GM23338 (cell line): ENCODE measurements at regions not wholly inside any gene's neighbourhood (a gene's known extent, or its start where the extent isn't known, plus 50 kb on each side); places are given as distances from the start of the nearest gene placed in this dataset.

Source experiments
- ATAC-seq: fragments of 200-7000 bp; cut with Tn5 transposase; 3 replicates; pipeline ENCODE4 v1.9.1; 2020
- DNase-seq: peaks from one replicate; pipeline ENCODE4 v3.0.0-alpha.2; 2015; ENCODE audit warnings: low spot score
- H2AFZ ChIP-seq: fragments of 200-600 bp; sonication (generic); 2 replicates; pipeline ENCODE4 v1.8.0; 2016; ENCODE audit warnings: antibody characterized with exemption, mild to moderate bottlenecking, moderate library complexity
- H3F3A ChIP-seq: fragments of 200-600 bp; sonication (generic); replicated peaks from 2 replicates; pipeline ENCODE4 v1.8.0; 2017; ENCODE audit warnings: antibody characterized with exemption, mixed run types, low read depth
- H3K27ac ChIP-seq: fragments of 200-600 bp; sonication (generic); 2 replicates; pipeline ENCODE4 v1.6.1; 2016; ENCODE audit warnings: low read depth
- H3K27me3 ChIP-seq: fragments of 200-600 bp; sonication (generic); 2 replicates; pipeline ENCODE4 v1.8.0; 2016; ENCODE audit warnings: mild to moderate bottlenecking, mixed run types, moderate library complexity; ENCODE audit not compliant: insufficient read depth
- H3K36me3 ChIP-seq: fragments of 200-600 bp; sonication (generic); 2 replicates; pipeline ENCODE4 v1.8.0; 2016; ENCODE audit warnings: mild to moderate bottlenecking; ENCODE audit not compliant: insufficient read depth
- H3K4me1 ChIP-seq: fragments of 200-600 bp; sonication (generic); 2 replicates; pipeline ENCODE4 v1.8.0; 2016; ENCODE audit warnings: mild to moderate bottlenecking, moderate library complexity; ENCODE audit not compliant: insufficient read depth
- H3K4me2 ChIP-seq: fragments of 200-600 bp; sonication (generic); 2 replicates; pipeline ENCODE4 v1.7.1; 2017; ENCODE audit warnings: mixed run types
- H3K4me3 ChIP-seq: fragments of 200-600 bp; sonication (generic); 2 replicates; pipeline ENCODE4 v1.6.1; 2016; ENCODE audit warnings: mixed run types
- H3K79me2 ChIP-seq: fragments of 200-600 bp; sonication (generic); replicated peaks from 2 replicates; pipeline ENCODE4 v1.8.0; 2017; ENCODE audit warnings: mild to moderate bottlenecking; ENCODE audit not compliant: insufficient read depth
- H3K9me2 ChIP-seq: fragments of 200-600 bp; sonication (generic); 2 replicates; pipeline ENCODE4 v1.8.0; 2017; ENCODE audit not compliant: insufficient read depth
- H4K20me1 ChIP-seq: fragments of 200-600 bp; sonication (generic); replicated peaks from 2 replicates; pipeline ENCODE4 v1.8.0; 2017; ENCODE audit warnings: mild to moderate bottlenecking; ENCODE audit not compliant: insufficient read depth
- H3K27ac Mint-ChIP-seq: 2 replicates; pipeline ENCODE4 v1.8.0; 2020; ENCODE audit warnings: inconsistent platforms, mild to moderate bottlenecking, moderate library complexity, mixed read lengths
- H3K27me3 Mint-ChIP-seq: 3 replicates; pipeline ENCODE4 v1.8.0; 2022; ENCODE audit warnings: low read depth, mild to moderate bottlenecking, moderate library complexity, mixed read lengths, inconsistent platforms; ENCODE audit not compliant: insufficient read depth, poor library complexity
- H3K36me3 Mint-ChIP-seq: 3 replicates; pipeline ENCODE4 v1.8.0; 2021; ENCODE audit warnings: low read depth, mild to moderate bottlenecking, inconsistent platforms, moderate library complexity, mixed read lengths
- H3K4me1 Mint-ChIP-seq: 3 replicates; pipeline ENCODE4 v1.8.0; 2020; ENCODE audit warnings: mild to moderate bottlenecking, inconsistent platforms, mixed read lengths
- H3K4me3 Mint-ChIP-seq: 3 replicates; pipeline ENCODE4 v1.8.0; 2021; ENCODE audit warnings: moderate library complexity, mild to moderate bottlenecking, inconsistent platforms, mixed read lengths
- H3K9me3 Mint-ChIP-seq: 3 replicates; pipeline ENCODE4 v1.8.0; 2020; ENCODE audit warnings: moderate library complexity, mild to moderate bottlenecking, inconsistent platforms, mixed read lengths
- CREB1 ChIP-seq: fragments of 250-450 bp; sonication (Bioruptor Pico); IDR thresholded peaks from 2 replicates; pipeline ENCODE4 v1.5.0; 2020; ENCODE audit warnings: low read depth, mild to moderate bottlenecking, moderate library complexity
- CTCF ChIP-seq, 2 experiments: fragments of 200-600 bp in 1 of 2; sonication (generic) in 1 of 2; conservative IDR thresholded peaks; 2 replicates each; pipeline versions ENCODE4 v1.5.1 to v1.6.1; 2016 to 2017; ENCODE audit warnings: antibody characterized with exemption in 2 of 2, low read depth in 2 of 2, mild to moderate bottlenecking in 2 of 2, moderate library complexity in 1 of 2
- EZH2phosphoT487 ChIP-seq: fragments of 200-600 bp; sonication (generic); IDR thresholded peaks from one replicate; pipeline ENCODE4 v1.8.1; 2018; ENCODE audit warnings: antibody characterized with exemption; ENCODE audit not compliant: unreplicated experiment
- JUNB ChIP-seq: IDR thresholded peaks from one replicate; pipeline ENCODE4 v1.6.1; 2016; ENCODE audit warnings: antibody characterized with exemption; ENCODE audit not compliant: unreplicated experiment
- NANOG ChIP-seq: IDR thresholded peaks from 2 replicates; pipeline ENCODE4 v1.6.1; 2016; ENCODE audit warnings: antibody characterized with exemption, borderline replicate concordance
- STAT1 ChIP-seq: IDR thresholded peaks from one replicate; pipeline ENCODE4 v1.6.1; 2016; ENCODE audit warnings: antibody characterized with exemption; ENCODE audit not compliant: unreplicated experiment
- ZNF114 ChIP-seq: fragments of 250-450 bp; sonication (Bioruptor Pico); IDR thresholded peaks from 2 replicates; pipeline ENCODE4 v1.5.0; 2020; ENCODE audit warnings: mild to moderate bottlenecking, moderate library complexity
- ZNF331 ChIP-seq: fragments of 250-450 bp; sonication (Bioruptor Pico); IDR thresholded peaks from 2 replicates; pipeline ENCODE4 v1.5.0; 2020; ENCODE audit warnings: low read depth, mild to moderate bottlenecking, moderate library complexity
- TF ChIP-seq, protein P1 (sequence below): IDR thresholded peaks from 2 replicates; pipeline ENCODE4 v1.6.1; 2016; ENCODE audit warnings: antibody characterized with exemption
- TF ChIP-seq, protein P2 (sequence below): fragments of 250-450 bp; sonication (Bioruptor Pico); IDR thresholded peaks from 2 replicates; pipeline ENCODE4 v1.5.0; 2020; ENCODE audit warnings: mild to moderate bottlenecking, moderate library complexity

DNA sequence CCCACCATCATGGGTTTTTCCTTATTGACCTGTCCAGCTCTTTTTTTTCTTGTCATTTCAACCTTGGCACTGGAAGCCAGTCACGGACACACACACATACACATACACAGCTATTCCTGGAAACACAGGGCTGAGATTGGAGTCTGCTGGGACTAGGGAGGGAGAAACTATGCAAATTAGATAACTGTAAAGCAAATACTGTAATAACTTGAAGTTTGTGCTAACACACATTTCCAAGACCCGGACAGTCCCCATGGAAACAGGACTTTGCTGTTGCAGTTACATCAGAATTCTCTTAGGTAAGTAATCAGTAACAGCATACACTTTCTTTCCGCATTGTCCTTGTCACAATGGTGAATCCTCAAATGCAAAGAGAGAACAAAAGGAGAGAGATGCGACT lies 304.4 kb downstream of the KBTBD8 start:
- Histone ChIP-seq H4K20me1 (no peaks in the 10 kb centered on the region), H2AFZ (no peak overlapping the region), H3K4me2 (no peak overlapping the region), H3K4me3 (no peak overlapping the region), H3K79me2 (no peaks in the 10 kb centered on the region), H3K27ac (no peak overlapping the region), H3K4me1 (peaks cover 13% of the 10 kb centered on the region; the same call in 1 of the 2 replicates), H3K27me3 (no peaks in the 10 kb centered on the region), H3F3A (no peaks in the 10 kb centered on the region), H3K9me2 (no peaks in the 10 kb centered on the region), H3K36me3 (no peaks in the 10 kb centered on the region)
- Mint-ChIP-seq H3K4me3 (no peak overlapping the region), H3K27me3 (peaks cover 2% of the 10 kb centered on the region), H3K9me3 (no peaks in the 10 kb centered on the region; the same call in 2 of the 3 replicates), H3K36me3 (no peaks in the 10 kb centered on the region), H3K4me1 (peaks cover 18% of the 10 kb centered on the region), H3K27ac (no peak overlapping the region)
- ATAC-seq (no peak), DNase-seq (no peak)
- TF ChIP-seq NANOG (no peak), CTCF (conservative IDR thresholded peaks at IDR 0.05; ENCODE audit: low read depth in 2 of 2) (no peak), CREB1 (CRISPR knock-in tag) (no peak), ZNF331 (CRISPR knock-in tag) (no peak), ZNF114 (CRISPR knock-in tag) (no peak), JUNB (no peak), EZH2phosphoT487 (no peak)
- TF ChIP-seq, protein P1, sequence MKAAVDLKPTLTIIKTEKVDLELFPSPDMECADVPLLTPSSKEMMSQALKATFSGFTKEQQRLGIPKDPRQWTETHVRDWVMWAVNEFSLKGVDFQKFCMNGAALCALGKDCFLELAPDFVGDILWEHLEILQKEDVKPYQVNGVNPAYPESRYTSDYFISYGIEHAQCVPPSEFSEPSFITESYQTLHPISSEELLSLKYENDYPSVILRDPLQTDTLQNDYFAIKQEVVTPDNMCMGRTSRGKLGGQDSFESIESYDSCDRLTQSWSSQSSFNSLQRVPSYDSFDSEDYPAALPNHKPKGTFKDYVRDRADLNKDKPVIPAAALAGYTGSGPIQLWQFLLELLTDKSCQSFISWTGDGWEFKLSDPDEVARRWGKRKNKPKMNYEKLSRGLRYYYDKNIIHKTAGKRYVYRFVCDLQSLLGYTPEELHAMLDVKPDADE, result no peak

DNA sequence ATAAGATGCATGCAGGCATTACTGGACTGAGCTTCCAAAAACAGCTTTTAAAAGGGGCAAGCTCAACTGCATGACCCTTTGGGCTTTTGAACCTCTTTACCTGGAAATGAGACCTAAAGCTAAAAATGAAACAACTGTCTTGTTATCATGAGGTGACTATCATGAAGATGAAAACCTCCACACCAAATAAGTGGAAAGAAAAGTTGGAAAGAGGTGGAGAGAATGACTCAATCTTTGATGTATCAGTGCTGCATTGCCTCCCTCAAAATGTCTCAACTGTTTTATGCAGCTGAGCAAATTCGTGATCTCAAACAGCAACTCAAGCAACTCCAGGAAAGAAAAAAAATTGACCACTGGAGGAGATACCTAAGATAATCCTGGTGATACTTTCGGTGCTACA lies 307.1 kb downstream of the KBTBD8 start:
- H3K4me3 ChIP-seq, result no peak overlapping the region
- peaks cover 18% of the 10 kb centered on the region for H3K4me1 Mint-ChIP-seq
- H3K27me3 Mint-ChIP-seq, result peaks cover 2% of the 10 kb centered on the region
- H3K9me3 Mint-ChIP-seq, result no peaks in the 10 kb centered on the region; the same call in 2 of the 3 replicates
- H3K27ac Mint-ChIP-seq, result no peak overlapping the region; the same call in 1 of the 2 replicates
- no peak overlapping the region for H3K4me2 ChIP-seq
- H3K4me1 ChIP-seq, result peaks cover 13% of the 10 kb centered on the region; the same call in 1 of the 2 replicates
- no peaks in the 10 kb centered on the region for H3K9me2 ChIP-seq
- H3F3A ChIP-seq, result no peaks in the 10 kb centered on the region
- H3K79me2 ChIP-seq, result no peaks in the 10 kb centered on the region
- no peaks in the 10 kb centered on the region for H3K36me3 ChIP-seq
- 0 out of 2 replicates have a peak overlapping the region, but pooled peaks have one; percentile 23 for H2AFZ ChIP-seq
- H3K27ac ChIP-seq, result no peak overlapping the region
- H3K36me3 Mint-ChIP-seq, result no peaks in the 10 kb centered on the region
- H4K20me1 ChIP-seq, result no peaks in the 10 kb centered on the region
- DNase-seq (no peak), ATAC-seq (no peak)
- no peaks in the 10 kb centered on the region for H3K27me3 ChIP-seq
- H3K4me3 Mint-ChIP-seq, result no peak overlapping the region
- TF ChIP-seq ZNF114 (CRISPR knock-in tag), result no peak
- no peak for TF ChIP-seq STAT1
- no peak for TF ChIP-seq JUNB
- TF ChIP-seq, protein P2, sequence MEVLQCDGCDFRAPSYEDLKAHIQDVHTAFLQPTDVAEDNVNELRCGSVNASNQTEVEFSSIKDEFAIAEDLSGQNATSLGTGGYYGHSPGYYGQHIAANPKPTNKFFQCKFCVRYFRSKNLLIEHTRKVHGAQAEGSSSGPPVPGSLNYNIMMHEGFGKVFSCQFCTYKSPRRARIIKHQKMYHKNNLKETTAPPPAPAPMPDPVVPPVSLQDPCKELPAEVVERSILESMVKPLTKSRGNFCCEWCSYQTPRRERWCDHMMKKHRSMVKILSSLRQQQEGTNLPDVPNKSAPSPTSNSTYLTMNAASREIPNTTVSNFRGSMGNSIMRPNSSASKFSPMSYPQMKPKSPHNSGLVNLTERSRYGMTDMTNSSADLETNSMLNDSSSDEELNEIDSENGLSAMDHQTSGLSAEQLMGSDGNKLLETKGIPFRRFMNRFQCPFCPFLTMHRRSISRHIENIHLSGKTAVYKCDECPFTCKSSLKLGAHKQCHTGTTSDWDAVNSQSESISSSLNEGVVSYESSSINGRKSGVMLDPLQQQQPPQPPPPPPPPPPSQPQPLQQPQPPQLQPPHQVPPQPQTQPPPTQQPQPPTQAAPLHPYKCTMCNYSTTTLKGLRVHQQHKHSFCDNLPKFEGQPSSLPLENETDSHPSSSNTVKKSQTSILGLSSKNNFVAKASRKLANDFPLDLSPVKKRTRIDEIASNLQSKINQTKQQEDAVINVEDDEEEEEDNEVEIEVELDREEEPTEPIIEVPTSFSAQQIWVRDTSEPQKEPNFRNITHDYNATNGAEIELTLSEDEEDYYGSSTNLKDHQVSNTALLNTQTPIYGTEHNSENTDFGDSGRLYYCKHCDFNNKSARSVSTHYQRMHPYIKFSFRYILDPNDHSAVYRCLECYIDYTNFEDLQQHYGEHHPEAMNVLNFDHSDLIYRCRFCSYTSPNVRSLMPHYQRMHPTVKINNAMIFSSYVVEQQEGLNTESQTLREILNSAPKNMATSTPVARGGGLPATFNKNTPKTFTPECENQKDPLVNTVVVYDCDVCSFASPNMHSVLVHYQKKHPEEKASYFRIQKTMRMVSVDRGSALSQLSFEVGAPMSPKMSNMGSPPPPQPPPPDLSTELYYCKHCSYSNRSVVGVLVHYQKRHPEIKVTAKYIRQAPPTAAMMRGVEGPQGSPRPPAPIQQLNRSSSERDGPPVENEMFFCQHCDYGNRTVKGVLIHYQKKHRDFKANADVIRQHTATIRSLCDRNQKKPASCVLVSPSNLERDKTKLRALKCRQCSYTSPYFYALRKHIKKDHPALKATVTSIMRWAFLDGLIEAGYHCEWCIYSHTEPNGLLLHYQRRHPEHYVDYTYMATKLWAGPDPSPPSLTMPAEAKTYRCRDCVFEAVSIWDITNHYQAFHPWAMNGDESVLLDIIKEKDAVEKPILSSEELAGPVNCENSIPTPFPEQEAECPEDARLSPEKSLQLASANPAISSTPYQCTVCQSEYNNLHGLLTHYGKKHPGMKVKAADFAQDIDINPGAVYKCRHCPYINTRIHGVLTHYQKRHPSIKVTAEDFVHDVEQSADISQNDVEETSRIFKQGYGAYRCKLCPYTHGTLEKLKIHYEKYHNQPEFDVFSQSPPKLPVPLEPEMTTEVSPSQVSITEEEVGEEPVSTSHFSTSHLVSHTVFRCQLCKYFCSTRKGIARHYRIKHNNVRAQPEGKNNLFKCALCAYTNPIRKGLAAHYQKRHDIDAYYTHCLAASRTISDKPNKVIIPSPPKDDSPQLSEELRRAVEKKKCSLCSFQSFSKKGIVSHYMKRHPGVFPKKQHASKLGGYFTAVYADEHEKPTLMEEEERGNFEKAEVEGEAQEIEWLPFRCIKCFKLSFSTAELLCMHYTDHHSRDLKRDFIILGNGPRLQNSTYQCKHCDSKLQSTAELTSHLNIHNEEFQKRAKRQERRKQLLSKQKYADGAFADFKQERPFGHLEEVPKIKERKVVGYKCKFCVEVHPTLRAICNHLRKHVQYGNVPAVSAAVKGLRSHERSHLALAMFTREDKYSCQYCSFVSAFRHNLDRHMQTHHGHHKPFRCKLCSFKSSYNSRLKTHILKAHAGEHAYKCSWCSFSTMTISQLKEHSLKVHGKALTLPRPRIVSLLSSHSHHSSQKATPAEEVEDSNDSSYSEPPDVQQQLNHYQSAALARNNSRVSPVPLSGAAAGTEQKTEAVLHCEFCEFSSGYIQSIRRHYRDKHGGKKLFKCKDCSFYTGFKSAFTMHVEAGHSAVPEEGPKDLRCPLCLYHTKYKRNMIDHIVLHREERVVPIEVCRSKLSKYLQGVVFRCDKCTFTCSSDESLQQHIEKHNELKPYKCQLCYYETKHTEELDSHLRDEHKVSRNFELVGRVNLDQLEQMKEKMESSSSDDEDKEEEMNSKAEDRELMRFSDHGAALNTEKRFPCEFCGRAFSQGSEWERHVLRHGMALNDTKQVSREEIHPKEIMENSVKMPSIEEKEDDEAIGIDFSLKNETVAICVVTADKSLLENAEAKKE, result no peak
- TF ChIP-seq NANOG, result no peak
